ENCODE measurements at regions not wholly inside any gene's neighbourhood (a gene's known extent, or its start where the extent isn't known, plus 50 kb on each side); places are given as distances from the start of the nearest gene placed in this dataset.

GRCh38 chr10:3277566-3277965 is 105.0 kb upstream of the PITRM1 start:
- DNase-seq, result no peak
- no peak overlapping the region for H2BK120ac ChIP-seq (ENCODE audit: low read depth, low read length)
- no peaks in the 10 kb centered on the region for H3K4me1 ChIP-seq (ENCODE audit: control insufficient read depth, insufficient read depth, low read length)
- H3K36me3 ChIP-seq (ENCODE audit: control insufficient read depth, insufficient read depth, low read length), result no peaks in the 10 kb centered on the region
- ChIA-PET CTCF (interaction anchor here (1.0 kb wide), 1 partner anchor 9 kb away, joined by 3 read pairs; no protein-coding TSS in a partner anchor), POLR2A (ENCODE audit: unreplicated experiment) (no interaction called here)
- no peaks in the 10 kb centered on the region for H4K20me1 ChIP-seq (ENCODE audit: insufficient read depth, low read length)
- intact Hi-C loops (cut with micrococcal nuclease), result no loop called here
- H3K9me1 ChIP-seq (ENCODE audit: insufficient read depth, low read length), result no peaks in the 10 kb centered on the region
- dilution Hi-C loops (cut with HindIII; ENCODE audit: low sequenced_read_pairs, unreplicated experiment), result no loop called here
- no peak overlapping the region for H4K8ac ChIP-seq (ENCODE audit: low read depth in 2 of 2, low read length in 2 of 2)
- H3K4ac ChIP-seq (ENCODE audit: low read depth, low read length), result no peak overlapping the region
- no peak overlapping the region for H3K18ac ChIP-seq (ENCODE audit: low read depth, low read length)
- no peak overlapping the region for H3K23ac ChIP-seq (ENCODE audit: low read depth, low read length)
- BruUV-seq (replicated peaks), result no TSS peak
- no peak overlapping the region for H3K4me2 ChIP-seq (ENCODE audit: low read depth, low read length)
- no peak overlapping the region for H3K4me3 ChIP-seq (ENCODE audit: insufficient read depth, low read depth, low read length)
- no peak for ATAC-seq (ENCODE audit: low read depth)
- no peak overlapping the region for H4K5ac ChIP-seq (ENCODE audit: low read depth, low read length)
- H2AK5ac ChIP-seq (ENCODE audit: low read depth, low read length), result no peak overlapping the region
- H2BK15ac ChIP-seq (ENCODE audit: low read depth, low read length), result no peak overlapping the region
- H3K14ac ChIP-seq (replicated peaks; ENCODE audit: low read depth, low read length), result no peak overlapping the region
- H3K9me3 ChIP-seq (ENCODE audit: control insufficient read depth, insufficient read depth, low read length), result no peaks in the 10 kb centered on the region
- TF ChIP-seq RFX5 (IDR thresholded peaks at IDR 0.05; ENCODE audit: low read depth, low read length) (no peak), CHD1 (IDR thresholded peaks at IDR 0.05; ENCODE audit: low read depth, low read length) (no peak), POLR2A (IDR thresholded peaks at IDR 0.05; ENCODE audit: low read depth, low read length) (no peak), SMC3 (IDR thresholded peaks at IDR 0.05; ENCODE audit: low read depth, low read length) (no peak), RCOR1 (IDR thresholded peaks at IDR 0.05; ENCODE audit: insufficient replicate concordance, low read length) (no peak), RAD21 (IDR thresholded peaks at IDR 0.05; ENCODE audit: low read length) (no peak), CEBPB (IDR thresholded peaks at IDR 0.05; ENCODE audit: low read depth, low read length) (no peak), ELK1 (IDR thresholded peaks at IDR 0.05; ENCODE audit: borderline replicate concordance, low read depth, low read length) (no peak), FOS (IDR thresholded peaks at IDR 0.05; ENCODE audit: low read depth, low read length) (no peak), NFE2L2 (IDR thresholded peaks at IDR 0.05; ENCODE audit: low read depth, low read length) (no peak), MAZ (IDR thresholded peaks at IDR 0.05; ENCODE audit: borderline replicate concordance, low read depth, low read length) (no peak), USF2 (IDR thresholded peaks at IDR 0.05; ENCODE audit: low read depth, low read length) (no peak), MAFK (IDR thresholded peaks at IDR 0.05; ENCODE audit: low read depth, low read length) (no peak), BHLHE40 (IDR thresholded peaks at IDR 0.05; ENCODE audit: low read depth, low read length) (no peak), CTCF (conservative IDR thresholded peaks at IDR 0.05; ENCODE audit: low read depth, low read length) (no peak)
- no peak overlapping the region for H2BK20ac ChIP-seq (ENCODE audit: low read depth, low read length)
- no peak overlapping the region for H3K56ac ChIP-seq (ENCODE audit: extremely low read depth, insufficient read depth, low read length)
- H4K91ac ChIP-seq (ENCODE audit: insufficient read depth, low read depth, low read length), result no peak overlapping the region
- no peak overlapping the region for H2AFZ ChIP-seq (replicated peaks; ENCODE audit: low read length, poor library complexity)
- in situ Hi-C loops (cut with MboI; ENCODE audit: low sequenced_read_pairs), result no loop called here
- H2BK5ac ChIP-seq (ENCODE audit: low read depth, low read length, poor library complexity, severe bottlenecking), result no peak overlapping the region
- no peak overlapping the region for H3K27ac ChIP-seq (ENCODE audit: insufficient read depth, low read length)
- H3K9ac ChIP-seq (ENCODE audit: low read depth, low read length), result no peak overlapping the region
- no peak overlapping the region for H2AK9ac ChIP-seq (replicated peaks; ENCODE audit: low read depth, low read length, poor library complexity)
- peaks cover 8% of the 10 kb centered on the region for H3K27me3 ChIP-seq (ENCODE audit: control insufficient read depth, insufficient read depth, low read length)
- H3K79me1 ChIP-seq (ENCODE audit: low read depth in 1 of 2, low read length in 2 of 2), result no peaks in the 10 kb centered on the region
- WGBS, 2 experiments (ENCODE audit: extremely low coverage in 2 of 2, insufficient read length in 1 of 2), result 80% methylated on average over 1 of the region's 4 CpGs; no CpG with 5 or more reads in 1 of the 2 experiments
